Testis (tissue), 2 donors: ENCODE measurements at regions not wholly inside any gene's neighbourhood (a gene's known extent, or its start where the extent isn't known, plus 50 kb on each side); places are given as distances from the start of the nearest gene placed in this dataset.

Experiments used
- DNase-seq: peaks from one replicate; pipeline ENCODE4 v3.0.0-alpha.2; 2019
- H3K27ac ChIP-seq, 2 donors: fragments of 200-600 bp; sonication (generic); one replicate each; pipeline ENCODE4 v1.5.1; 2019
- H3K27me3 ChIP-seq: fragments of 200-600 bp; sonication (generic); one replicate; pipeline ENCODE4 v1.5.1; 2019
- H3K36me3 ChIP-seq: fragments of 200-600 bp; sonication (generic); one replicate; pipeline ENCODE4 v1.5.1; 2017; ENCODE audit warnings: low read depth; ENCODE audit errors: missing control alignments
- H3K4me1 ChIP-seq: fragments of 200-600 bp; sonication (generic); one replicate; pipeline ENCODE4 v1.5.1; 2019
- H3K4me3 ChIP-seq, 2 donors: fragments of 200-600 bp; sonication (generic); one replicate each; pipeline ENCODE4 v1.5.1; 2017 to 2019
- H3K9me3 ChIP-seq: fragments of 200-600 bp; sonication (generic); one replicate; pipeline ENCODE4 v1.5.1; 2017
- CTCF ChIP-seq, 3 experiments: fragments of 450-650 bp in 2 of 3; fragments of 200-600 bp in 1 of 3; sonication (generic) in 1 of 3; IDR thresholded peaks; one replicate each; pipeline ENCODE4 v1.5.1; 2016 to 2019; ENCODE audit warnings: antibody characterized with exemption in 3 of 3, mild to moderate bottlenecking in 2 of 3, moderate library complexity in 1 of 3
- POLR2A ChIP-seq: fragments of 450-650 bp; IDR thresholded peaks from one replicate; pipeline ENCODE4 v1.6.1; 2017; ENCODE audit warnings: antibody characterized with exemption, mild to moderate bottlenecking, moderate library complexity
- WGBS, 2 donors: methylation state at CpG; one replicate each; pipeline ENCODE4 v1.1.5; 2018; 5-methylcytosine and 5-hydroxymethylcytosine counted together
- intact Hi-C: fragments of 100-400 bp; cut with DNase I; formaldehyde crosslinking; loops from one replicate; pipeline ENCODE4 v1.15.1; 2023; ENCODE audit warnings: low total_unique reads

GRCh38 chr11:41955066-41955465, 495.6 kb upstream of the LRRC4C start:
- Histone ChIP-seq H3K9me3 (no peaks in the 10 kb centered on the region), H3K27ac (no peak overlapping the region), H3K4me1 (no peaks in the 10 kb centered on the region), H3K36me3 (no peaks in the 10 kb centered on the region), H3K4me3 (no peak overlapping the region), H3K27me3 (no peaks in the 10 kb centered on the region)
- intact Hi-C loops, result no loop called here
- WGBS, 2 donors, result 84 to 85% methylated on average over 2 of the region's 2 CpGs
- no peak for TF ChIP-seq CTCF (IDR thresholded peaks at IDR 0.05)
- no peak for TF ChIP-seq POLR2A
- no peak for DNase-seq

GRCh38 chr11:41955635-41956400, 496.4 kb upstream of the LRRC4C start:
- Histone ChIP-seq H3K36me3 (no peaks in the 10 kb centered on the region), H3K4me1 (no peaks in the 10 kb centered on the region), H3K27me3 (no peaks in the 10 kb centered on the region), H3K4me3 (no peak overlapping the region), H3K9me3 (no peaks in the 10 kb centered on the region), H3K27ac (no peak overlapping the region)
- TF ChIP-seq POLR2A (no peak), CTCF (IDR thresholded peaks at IDR 0.05) (no peak)
- intact Hi-C loops, result no loop called here
- 93 to 94% methylated on average over 7 to 10 of the region's 10 CpGs for WGBS, 2 donors
- no peak for DNase-seq

- H3K36me3 ChIP-seq, result no peaks in the 10 kb centered on the region
- H3K4me3 ChIP-seq, result no peak overlapping the region
- H3K4me1 ChIP-seq, result no peaks in the 10 kb centered on the region
- 37 to 42% methylated on average over 1 of the region's 1 CpG for WGBS, 2 donors
- no peaks in the 10 kb centered on the region for H3K27me3 ChIP-seq
- no peaks in the 10 kb centered on the region for H3K9me3 ChIP-seq
- no peak for DNase-seq
- H3K27ac ChIP-seq, result no peak overlapping the region
- intact Hi-C loops, result no loop called here
- TF ChIP-seq CTCF (IDR thresholded peaks at IDR 0.05), result no peak
Measured at GRCh38 chr11:41963406-41963805, 504.0 kb upstream of the LRRC4C start.

- no peak overlapping the region for H3K27ac ChIP-seq
- 98 to 100% methylated on average over 1 of the region's 1 CpG for WGBS, 2 donors
- TF ChIP-seq CTCF (IDR thresholded peaks at IDR 0.05), result no peak
- TF ChIP-seq POLR2A, result no peak
- no peaks in the 10 kb centered on the region for H3K9me3 ChIP-seq
- no peak for DNase-seq
- H3K4me1 ChIP-seq, result no peaks in the 10 kb centered on the region
- intact Hi-C loops, result no loop called here
- H3K4me3 ChIP-seq, result no peak overlapping the region
- no peaks in the 10 kb centered on the region for H3K36me3 ChIP-seq
- H3K27me3 ChIP-seq, result no peaks in the 10 kb centered on the region
Measured at GRCh38 chr11:41970681-41971080, 511.2 kb upstream of the LRRC4C start.

GRCh38 chr11:41971592-41971991, 512.1 kb upstream of the LRRC4C start:
- H3K9me3 ChIP-seq, result no peaks in the 10 kb centered on the region
- H3K4me3 ChIP-seq, result no peak overlapping the region
- 71 to 75% methylated on average over 5 of the region's 5 CpGs for WGBS, 2 donors
- TF ChIP-seq CTCF (IDR thresholded peaks at IDR 0.05) (no peak), POLR2A (no peak)
- no peaks in the 10 kb centered on the region for H3K4me1 ChIP-seq
- DNase-seq, result no peak
- no peak overlapping the region for H3K27ac ChIP-seq
- intact Hi-C loops, result no loop called here
- no peaks in the 10 kb centered on the region for H3K36me3 ChIP-seq
- no peaks in the 10 kb centered on the region for H3K27me3 ChIP-seq
